ENCODE measurements at regions not wholly inside any gene's neighbourhood (a gene's known extent, or its start where the extent isn't known, plus 50 kb on each side); places are given as distances from the start of the nearest gene placed in this dataset.
A peak's percentile ranks its signal among the peaks of the same experiment; 100 is the strongest.
"Not testable (repeated sequence)": the region's sequence is repeated elsewhere in the genome, so short reads cannot be mapped to it uniquely, and the experiment has no call there.

DNA sequence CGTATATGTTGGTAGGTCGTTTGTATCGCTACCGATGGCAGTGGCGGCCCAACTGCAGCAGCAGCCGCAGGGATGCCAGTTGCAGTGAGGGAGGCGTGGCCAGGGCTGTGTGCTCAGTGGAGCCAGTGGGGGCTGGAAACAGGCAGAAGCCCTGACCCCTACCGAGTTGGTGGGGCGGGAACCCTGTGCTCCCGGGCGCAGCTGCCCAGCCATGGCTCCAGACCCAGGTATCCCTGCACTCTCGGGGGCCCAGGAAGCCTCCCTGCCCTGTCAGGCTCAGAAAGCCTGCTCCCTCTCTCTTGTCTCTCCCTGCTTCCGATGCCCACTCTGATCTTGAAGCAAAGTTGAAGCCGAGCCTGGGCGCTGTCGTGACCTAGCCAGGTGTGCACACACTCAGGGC lies 78.6 kb upstream of the ITGB1 start:
- no peak for DNase-seq (ENCODE audit: low spot score)

DNA sequence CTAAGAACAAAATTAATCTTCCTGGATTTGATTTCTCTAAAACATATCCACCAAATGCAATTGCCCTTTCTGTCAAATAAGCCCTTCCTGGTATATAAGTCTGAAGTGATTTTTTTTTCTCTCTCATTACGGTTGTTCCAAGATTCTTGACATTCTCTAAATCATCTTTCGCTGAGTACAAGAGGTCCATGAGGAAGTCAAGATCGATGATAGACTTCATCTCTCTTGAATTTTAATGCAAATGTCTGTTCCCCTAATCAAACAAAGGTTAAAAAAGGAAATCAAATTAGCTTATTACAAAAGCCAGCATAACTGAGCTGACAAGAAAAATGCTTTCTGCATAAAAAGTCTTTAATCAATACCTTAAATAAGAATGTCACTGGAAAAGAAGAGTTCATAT lies 77.4 kb upstream of the ITGB1 start:
- no peak for DNase-seq (ENCODE audit: low spot score)

DNA sequence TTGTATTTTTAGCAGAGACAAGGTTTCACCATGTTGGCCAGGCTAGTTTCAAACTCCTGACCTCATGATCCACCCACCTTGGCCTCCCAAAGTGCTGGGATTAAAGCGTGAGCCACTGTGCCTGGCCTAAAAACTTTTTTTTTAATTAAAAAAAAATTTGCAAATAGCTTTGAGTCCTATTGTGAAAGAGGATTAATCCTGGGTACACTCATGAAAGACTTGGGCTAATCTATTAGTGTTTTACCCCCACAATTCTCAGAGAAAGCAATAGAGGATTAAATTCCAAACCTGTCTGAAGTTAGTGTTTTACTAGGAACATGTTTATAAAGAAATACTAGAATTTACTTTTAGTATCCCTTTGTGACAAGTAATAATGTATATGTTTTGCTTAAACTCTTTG lies 76.9 kb upstream of the ITGB1 start:
- no peak for DNase-seq (ENCODE audit: low spot score)

DNA sequence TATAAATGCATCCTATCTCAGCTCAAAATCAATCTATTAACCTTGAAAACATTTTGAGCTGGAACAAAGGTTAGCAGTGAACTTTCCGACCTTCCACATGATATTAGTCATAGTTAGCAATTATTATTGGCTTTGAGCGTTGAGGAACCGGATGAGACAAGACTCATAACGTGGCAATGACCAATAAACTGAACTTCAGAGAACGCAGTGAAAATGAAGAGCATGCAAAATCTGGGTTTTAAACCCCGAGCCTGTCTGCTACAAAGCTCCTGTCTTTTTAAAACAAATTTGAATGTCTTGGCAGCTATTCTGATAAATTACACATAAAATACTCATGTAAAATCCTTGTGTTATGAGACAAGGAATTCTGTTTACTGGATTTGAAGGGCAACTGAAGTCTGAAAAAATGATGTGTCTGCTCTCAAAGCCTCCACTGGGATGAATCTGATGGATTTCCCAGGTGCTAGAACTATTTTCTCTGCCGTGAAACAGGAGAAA lies 74.7 kb upstream of the ITGB1 start:
- DNase-seq (ENCODE audit: low spot score) = peak; percentile 70

DNA sequence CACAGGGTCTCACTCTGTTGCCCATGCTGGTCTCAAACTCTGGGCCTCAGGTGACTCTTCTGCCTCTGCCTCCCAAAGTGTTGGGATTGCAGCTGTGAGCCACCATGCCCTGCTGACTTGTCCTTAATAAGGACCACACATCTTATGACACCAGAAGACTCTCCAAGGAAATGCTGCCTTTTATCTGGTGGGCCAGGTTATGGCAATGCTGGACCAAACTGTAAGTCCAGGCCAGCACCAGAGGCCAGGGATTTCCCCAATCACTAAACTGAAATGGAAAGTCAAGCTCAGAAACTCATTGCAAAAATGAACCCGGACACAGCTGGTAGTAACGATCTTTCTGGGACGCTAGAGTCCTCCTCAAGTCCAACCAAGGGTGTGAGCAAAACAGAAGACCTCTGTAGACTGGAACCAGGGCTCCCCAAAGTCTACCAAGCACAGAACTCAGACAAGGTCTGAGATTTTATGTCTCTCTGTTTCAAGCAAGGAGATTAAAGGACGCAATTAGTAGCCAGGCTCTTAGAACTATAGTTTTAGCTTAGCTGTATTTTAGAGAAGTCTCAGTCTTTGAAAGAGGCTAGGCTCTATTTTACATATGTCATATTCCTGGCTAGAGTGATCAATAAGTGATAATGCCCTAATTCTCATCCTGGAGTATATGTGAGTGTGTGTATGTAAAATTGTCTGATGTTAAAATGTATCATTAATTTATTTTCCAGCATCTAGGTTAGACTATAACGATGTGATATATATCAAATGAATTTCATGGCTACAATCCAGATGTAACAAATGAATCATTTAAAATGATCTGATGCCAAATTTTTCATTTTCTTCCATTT lies 74.0 kb upstream of the ITGB1 start:
- DNase-seq (ENCODE audit: low spot score) = no peak

DNA sequence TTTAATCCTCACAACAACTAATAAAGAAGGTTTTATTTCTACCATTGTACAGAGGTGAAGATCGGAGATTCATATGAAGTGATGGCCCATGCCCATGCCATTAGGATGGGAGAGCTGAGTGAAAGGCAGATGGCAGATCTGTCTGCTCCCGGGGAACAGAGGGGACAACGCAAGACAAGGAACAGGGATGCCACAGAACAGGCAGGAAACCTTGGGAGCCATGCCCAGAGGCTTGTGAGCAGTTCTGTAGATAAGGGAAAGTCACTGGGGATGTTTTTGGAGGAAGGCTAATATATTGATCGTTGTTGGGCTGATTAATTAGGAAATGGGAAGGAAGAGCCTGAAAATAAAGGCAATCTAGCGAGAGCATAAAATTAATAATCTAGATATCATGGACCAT lies 73.1 kb upstream of the ITGB1 start:
- DNase-seq (ENCODE audit: low spot score) = no peak

DNA sequence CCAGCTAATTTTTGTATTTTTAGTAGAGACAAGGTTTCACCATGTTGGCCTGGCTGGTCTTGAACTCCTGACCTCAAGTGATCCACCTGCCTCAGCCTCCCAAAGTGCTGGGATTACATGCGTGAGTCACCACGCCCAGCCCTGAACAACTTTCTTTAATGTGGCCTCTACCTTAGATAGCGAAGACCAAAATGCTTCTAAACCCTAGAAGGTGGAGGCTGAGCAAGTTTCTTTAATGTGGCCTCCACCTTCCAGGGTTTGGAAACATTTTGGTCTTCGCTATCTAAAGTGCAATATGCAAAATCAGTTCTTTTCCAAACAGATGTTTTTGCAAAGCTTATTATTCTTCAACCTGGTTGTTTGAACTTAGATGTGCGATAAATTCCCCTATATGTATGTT lies 70.5 kb upstream of the ITGB1 start:
- not testable (repeated sequence) for DNase-seq (ENCODE audit: low spot score)

DNA sequence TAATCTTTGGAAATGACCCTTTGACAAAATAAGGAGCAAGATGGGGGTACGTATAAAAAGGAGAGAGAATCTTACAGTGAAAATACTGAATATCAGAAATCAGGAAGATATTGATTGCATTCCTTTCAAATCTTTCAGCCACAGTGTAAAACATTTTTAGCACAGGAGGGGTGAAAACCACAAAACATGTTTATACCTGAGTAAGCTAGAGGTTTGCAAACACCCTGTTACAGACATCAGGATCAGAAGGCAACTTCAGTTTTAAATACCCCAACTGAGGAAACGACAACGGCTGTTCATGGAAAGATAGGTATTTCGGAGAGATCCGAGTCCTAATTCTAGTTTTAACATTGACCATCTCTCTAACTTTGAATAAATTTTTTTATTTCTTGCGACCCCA lies 69.1 kb upstream of the ITGB1 start:
- DNase-seq (ENCODE audit: low spot score) = no peak

DNA sequence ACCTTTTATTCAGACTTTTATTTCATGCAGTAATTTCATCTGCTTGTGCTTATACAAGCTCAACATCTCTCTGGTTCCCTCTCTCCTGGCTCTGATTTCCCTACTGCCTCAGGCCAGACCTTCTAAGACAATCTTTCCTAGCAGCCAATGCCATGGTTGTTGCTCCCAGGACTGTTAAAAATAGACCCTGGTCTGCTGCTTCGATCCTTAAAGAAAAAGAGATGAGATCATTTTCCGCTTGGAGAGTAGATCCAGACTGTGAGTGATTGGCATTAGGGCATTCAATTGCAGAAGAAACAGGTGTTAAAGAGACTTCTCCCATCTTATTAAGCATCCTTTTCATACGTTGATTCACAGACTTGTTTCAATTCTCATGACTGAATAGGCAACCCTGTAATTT lies 68.4 kb upstream of the ITGB1 start:
- no peak for DNase-seq (ENCODE audit: low spot score)

DNA sequence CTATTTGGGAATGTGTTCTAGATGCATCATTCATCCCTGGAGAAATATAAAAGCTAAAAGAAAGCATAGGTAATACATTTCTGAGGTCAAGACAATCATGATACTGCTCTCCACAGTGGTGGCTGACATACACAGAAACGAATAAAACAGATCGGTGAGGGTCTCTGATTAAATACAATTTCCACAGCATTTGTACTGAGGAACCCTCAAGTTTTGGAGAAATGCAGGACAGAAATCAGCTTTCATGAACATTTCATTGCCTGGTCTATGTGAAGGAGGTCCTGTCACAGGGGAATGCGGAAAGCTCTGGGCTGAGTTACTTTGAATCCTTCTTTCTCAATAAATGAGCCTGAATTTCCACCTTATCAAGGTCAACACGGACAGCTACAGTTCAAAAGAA lies 67.9 kb upstream of the ITGB1 start:
- no peak for DNase-seq (ENCODE audit: low spot score)

DNA sequence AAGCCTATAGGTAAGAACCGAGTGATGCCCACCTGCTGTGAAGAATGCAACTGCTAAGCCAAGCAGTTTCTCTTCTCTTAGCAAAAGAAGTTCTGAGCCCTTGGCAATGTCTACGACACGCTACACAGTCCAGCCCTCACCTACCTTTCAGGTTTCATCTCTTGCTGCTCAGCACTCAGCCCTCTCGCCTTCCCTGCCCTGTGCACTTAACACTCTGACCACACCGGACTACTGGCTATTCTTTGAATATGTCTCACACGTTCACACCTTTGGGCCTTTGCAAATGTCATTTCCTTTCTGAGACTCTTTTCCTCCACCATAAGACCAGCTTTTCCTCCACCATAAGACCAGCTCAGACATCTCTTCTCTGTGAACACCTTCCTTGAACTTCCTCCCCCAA lies 67.0 kb upstream of the ITGB1 start:
- no peak for DNase-seq (ENCODE audit: low spot score)

DNA sequence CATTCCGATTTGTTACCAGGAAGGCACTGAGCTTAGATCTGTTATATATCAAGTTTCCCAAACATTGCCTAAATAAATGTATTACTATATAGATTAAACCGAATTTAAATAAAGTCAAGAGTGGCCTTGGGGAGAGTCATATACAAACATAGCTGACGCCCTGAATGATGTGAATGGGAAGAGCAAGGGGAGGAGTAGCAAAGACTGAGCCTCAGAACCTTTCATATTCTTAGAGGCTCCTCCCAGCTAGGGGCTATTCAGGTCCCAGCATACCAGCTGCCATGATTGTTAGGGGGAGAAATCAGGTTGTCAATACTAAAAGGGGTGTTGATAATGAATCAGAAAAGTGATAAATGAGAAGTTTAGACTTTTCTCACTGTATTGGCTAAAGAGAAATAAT lies 64.7 kb upstream of the ITGB1 start:
- DNase-seq (ENCODE audit: low spot score) = no peak

DNA sequence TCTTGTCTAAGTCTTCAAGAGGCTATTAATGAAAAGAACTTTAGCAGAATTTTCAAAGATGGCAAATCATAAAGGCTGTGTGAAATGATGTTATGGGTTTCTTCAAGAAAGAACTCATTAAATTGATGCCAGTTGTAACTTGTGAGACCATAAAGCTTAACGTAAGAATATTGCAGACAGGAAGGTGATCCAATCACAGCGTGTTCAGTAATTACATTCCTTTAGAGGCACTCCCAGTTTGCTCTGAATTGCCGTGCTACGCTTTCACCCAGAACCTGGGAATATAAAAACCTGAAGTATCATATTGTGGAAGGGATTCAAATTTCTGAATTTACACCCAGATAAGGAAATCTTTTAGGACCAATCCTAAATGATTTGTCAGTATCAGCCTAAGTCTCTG lies 64.1 kb upstream of the ITGB1 start:
- no peak for DNase-seq (ENCODE audit: low spot score)

DNA sequence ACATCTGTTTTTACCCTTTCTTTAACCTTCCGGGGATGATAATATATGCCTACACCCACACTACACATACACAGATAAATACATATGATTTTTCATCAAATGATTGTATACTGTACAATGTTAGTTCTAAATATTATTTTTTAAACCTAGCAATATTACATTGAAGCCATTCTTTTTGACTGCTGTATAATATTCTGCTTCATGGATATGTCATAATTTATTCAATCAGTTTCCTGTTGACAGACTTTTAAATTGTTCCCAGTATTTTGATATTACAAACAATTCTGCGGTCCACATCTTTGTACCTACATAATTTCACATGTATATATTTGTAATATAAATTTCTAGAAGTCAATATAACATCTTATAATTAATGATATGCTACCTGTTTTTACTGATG lies 59.0 kb upstream of the ITGB1 start:
- DNase-seq (ENCODE audit: low spot score) = no peak

DNA sequence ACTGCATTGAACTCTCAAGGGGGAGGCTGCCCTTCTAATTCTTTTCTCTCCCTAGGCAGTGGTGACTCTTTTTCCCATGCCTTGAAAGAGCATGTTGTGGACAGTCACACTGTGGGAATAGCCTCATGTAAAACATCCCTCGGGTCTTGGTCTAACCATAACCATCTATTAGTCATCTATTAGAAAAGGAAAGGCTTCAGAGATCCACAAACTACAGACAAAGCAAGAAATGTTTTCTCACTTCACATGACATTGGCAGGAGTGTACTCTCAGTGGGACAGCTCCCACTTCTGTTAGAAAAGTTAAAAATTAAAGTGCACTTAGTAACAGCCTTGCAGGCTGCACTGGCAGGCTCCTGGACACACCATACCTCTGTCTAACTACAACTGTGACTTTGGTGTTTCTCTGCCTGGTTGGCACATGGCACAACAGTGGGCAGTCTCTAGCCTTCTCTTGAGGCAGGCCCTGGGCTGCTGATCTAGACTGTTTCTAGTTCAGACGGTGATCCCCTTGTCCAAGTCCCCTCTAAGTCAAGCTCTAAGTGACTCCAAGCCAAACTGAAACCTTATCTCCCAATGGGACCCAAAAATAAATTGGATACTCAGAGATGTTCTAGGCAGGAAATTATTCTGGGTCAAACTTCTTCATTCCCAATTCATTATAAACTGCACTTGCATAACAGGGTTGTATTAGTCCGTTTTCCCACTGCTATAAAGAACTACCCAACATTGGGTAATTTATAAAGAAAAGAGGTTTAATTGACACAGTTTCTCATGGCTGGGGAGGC lies 57.9 kb upstream of the ITGB1 start:
- peak; percentile 32 for DNase-seq (ENCODE audit: low spot score)

DNA sequence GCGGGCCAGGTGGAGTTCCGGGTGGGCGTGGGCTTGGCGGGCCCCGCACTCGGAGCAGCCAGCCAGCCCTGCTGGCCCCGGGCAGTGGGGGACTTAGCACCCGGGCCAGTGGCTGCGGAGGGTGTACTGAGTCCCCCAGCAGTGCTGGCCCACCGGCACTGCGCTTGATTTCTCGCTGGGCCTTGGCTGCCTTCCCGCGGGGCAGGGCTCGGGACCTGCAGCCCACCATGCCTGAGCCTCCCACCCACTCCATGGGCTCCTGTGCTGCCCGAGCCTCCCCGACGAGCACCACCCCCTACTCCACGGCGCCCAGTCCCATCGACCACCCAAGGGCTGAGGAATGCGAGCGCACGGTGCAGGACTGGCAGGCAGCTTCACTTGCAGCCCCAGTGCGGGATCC lies 55.3 kb upstream of the ITGB1 start:
- not testable (repeated sequence) for DNase-seq (ENCODE audit: low spot score)

DNA sequence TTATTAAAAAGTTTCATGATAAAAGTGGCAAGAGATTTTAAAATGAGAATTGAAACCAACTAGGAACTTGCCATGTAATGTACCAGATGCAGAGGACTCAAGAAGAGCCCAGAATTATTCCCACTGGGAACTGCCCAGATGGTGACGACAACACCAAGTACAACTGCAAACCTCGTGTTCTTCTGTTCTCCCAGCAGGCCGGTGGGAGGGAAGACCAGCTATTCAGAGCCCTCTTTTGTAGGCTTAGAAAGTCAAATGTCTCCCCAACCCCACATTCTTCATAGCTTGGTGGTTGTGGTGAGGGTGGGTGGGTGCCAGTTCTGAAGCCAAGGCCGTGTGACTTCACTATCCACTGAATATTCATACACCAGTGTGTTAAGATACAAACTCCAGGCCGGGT lies 54.3 kb upstream of the ITGB1 start:
- no peak for DNase-seq (ENCODE audit: low spot score)

DNA sequence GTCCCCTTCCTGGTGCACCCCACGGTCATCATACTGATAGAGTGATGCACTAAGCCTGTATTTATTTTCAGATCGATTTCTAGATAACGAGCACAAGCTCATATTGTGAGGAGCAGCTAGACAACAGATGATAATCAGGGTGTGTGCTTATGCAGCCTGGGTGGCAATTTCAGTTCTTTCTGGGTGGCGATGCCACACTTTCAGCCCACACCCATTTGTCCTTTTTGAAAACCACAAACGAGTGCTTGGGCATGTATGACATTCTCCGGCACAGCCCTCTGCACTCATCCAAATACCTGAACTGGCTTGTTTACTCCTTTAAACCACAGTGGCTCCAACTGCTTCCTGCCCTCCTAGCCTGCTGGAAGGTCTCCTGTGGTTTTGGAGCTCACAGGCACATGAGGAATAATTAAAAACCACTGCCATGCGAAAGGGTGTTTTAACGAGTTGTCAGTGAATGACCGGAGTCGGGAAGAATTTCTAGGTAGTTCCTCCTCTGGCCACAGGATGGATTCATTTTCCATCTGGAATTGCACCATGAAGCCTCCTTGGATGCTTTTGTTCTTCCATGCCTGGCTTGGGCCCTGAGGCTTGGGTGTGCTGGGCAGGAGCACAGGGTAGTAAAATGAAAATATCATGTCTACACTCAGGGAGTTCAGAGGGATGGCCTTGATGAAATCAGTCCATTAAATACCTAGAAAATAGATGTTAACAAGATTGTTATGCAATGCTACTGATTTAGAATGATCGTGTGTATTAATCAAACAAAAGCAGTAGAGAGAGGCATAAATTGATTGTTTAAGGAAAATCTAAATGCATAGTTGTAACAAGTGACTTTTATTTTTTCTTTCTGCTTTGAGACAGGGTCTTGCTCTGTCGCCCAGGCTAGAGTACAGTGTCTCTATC lies 52.4 kb upstream of the ITGB1 start:
- DNase-seq (ENCODE audit: low spot score) = peak; percentile 74

DNA sequence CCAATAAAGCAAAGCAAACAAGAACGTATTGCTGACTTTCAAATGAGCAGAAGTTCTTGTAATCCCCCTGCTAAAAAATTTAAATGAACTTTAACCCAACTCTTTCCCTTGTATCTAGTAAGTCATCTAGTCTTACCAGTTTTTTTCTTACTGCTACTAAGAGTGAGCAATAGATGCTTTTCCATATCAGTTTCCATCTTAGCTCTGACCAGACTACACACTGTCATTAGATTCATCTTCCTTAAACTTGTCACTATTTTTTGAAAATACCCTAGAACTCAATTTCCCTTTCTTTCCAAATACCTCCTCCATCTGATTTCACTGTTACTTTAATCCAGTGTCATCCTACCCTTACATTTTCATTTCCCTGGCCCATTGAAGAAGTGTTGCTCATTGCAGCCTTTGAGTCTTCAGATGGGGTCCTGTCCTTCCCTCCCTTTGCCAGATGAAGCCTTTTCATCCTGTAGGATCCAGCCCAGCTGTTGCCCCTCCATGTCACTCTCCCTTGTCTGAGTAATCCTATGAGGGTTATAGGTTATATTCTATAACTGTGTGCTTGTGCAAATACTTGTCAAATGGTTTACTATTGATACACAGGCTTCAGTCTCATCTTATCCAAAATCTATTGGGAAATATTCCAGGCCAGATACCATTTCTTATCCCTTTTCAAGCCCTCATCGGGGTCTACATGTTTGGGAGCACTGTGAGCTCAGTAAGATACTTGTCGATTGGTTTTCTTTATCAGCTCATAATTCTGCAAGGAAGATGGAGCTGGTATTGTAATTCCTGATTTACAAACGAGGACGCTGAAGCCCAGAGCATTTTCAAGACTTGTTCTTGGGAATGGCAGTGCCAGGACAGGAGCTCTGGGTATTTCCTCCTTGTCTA lies 51.5 kb upstream of the ITGB1 start:
- no peak for DNase-seq (ENCODE audit: low spot score)

DNA sequence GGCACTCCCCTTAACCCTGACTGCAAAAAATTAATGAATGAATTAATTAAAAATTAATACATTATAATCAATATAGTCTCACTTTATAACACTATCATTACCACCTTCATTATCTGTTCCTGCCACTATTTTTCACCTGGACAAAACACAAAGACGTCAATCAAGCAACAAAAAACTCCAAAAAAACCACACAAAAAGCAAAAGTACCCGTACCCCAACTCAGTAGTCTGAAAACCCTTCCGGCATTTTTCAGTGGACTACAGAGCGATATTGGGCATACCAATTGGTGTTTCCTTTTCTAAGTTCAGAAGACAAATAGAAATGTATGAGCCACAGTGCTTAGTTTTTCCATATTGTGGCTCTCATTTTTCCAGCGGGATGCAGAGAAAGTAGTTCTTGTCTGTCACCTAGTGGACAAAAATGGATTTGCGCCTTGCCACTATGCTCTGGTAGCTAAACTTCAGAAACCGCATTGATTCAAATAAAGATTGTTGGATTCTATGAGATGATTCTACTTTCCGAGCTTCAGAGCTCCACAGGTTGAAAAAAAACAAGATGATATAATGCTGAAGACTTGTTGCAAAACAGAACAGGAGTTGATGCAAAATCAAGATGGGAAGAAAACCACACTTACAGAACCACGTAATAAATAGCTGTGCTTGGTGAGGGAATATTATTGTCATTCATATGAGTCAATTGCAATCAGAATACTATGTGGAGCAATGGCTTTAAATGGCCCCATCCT lies 50.6 kb upstream of the ITGB1 start:
- peak; percentile 49 for DNase-seq (ENCODE audit: low spot score)

Measured in GM03348 (cell line).